ENCODE measurements at regions not wholly inside any gene's neighbourhood (a gene's known extent, or its start where the extent isn't known, plus 50 kb on each side); places are given as distances from the start of the nearest gene placed in this dataset.
"Not testable (repeated sequence)": the region's sequence is repeated elsewhere in the genome, so short reads cannot be mapped to it uniquely, and the experiment has no call there.

- no peak for DNase-seq
These were observed 239.6 kb upstream of the SHH start for GRCh38 chr7:156051884-156052283.

- no peak for DNase-seq
These were observed 238.6 kb upstream of the SHH start for GRCh38 chr7:156050636-156051569.

DNA sequence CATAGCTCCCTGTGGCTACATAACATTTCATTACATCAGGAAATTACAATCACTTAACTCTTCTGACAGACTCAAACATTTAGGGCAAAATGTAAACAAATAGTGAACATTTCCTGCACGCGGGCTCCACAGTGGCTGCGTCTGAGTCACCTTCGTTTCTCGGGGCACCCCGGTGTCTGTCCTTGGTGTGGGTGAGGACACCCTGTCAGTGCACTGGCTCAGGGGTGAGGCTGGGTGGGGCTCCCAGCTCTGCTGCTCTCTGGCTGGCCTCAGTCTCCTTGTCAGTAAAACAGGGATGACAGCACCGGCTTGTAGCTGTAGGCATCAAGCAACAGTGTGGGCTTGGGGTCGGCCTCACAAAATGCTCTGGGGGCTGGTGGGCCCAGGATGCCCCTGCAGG, 237.1 kb upstream of the SHH start:
- no peak for DNase-seq

DNA sequence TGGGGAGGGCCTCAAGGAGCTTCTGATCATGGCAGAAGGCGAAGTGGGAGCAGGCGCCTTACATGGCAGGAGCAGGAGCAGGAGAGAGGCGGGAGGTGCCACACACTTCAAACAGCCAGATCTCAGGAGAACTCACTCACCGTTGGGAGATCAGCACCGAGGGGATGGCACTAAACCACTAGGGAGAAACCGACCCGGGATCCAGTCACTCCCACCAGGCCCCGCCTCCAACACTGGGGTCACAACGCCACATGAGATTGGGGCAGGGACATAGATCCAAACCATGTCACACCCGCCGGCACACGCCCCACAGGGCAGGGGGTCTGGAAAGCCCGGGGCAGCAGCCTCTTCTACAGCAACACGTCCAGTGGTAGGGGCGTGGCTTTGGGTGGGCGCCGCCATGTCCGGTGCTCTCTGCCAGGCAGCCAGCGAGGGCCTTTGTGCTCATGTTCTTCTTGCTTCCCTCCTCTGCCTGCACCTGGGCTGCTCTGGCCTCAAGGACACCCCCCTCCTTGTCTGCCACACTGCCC, 233.8 kb upstream of the SHH start:
- no peak for DNase-seq

- no peak for DNase-seq
These were observed 231.3 kb upstream of the SHH start for GRCh38 chr7:156043416-156044178.

GRCh38 chr7:156041398-156041797, 229.1 kb upstream of the SHH start:
- no peak for DNase-seq

GRCh38 chr7:156039971-156040677, 227.9 kb upstream of the SHH start:
- no peak for DNase-seq

GRCh38 chr7:156039194-156039593, 226.9 kb upstream of the SHH start:
- no peak for DNase-seq

- no peak for DNase-seq
These were observed 226.1 kb upstream of the SHH start for GRCh38 chr7:156038345-156038744.

GRCh38 chr7:156036153-156036552, 223.9 kb upstream of the SHH start:
- no peak for DNase-seq

GRCh38 chr7:156035387-156035786, 223.1 kb upstream of the SHH start:
- DNase-seq = not testable (repeated sequence)

DNA sequence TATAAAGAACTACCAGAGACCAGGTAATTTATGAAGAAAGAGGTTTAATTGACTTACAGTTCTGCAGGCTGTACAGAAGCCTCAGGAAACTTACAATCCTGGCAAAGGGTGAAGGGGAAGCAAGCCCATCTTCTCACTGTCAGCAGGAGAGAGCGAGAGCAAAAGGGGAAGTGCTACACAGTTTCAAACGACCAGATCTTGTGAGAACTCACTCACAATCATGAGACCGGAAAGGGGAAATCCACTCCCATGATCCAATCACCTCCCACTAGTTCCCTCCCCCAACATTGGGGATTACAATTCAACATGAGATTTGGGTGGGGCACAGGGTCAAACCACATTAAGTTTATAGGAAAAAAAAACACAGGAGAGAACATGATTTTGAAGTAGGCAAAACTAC, 222.1 kb upstream of the SHH start:
- peak; percentile 25 for DNase-seq

DNA sequence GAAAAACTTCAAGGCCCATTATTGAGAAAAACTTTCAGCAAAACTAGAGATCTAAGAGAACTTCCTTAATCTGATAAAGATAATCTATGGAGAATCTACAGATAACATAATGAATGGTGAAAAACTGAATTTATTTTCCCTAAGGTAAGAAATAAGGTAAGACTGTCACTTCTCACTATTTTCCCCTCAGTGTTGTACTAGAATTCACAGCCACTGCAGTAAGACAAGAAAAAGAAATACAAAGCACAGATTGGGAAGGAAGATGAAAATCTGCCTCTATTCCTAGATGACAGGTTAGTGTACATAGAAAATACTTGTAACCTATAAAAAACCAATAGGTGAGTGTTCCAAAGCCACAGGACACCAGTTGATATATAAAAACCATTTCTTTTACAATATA, 220.7 kb upstream of the SHH start:
- no peak for DNase-seq

DNA sequence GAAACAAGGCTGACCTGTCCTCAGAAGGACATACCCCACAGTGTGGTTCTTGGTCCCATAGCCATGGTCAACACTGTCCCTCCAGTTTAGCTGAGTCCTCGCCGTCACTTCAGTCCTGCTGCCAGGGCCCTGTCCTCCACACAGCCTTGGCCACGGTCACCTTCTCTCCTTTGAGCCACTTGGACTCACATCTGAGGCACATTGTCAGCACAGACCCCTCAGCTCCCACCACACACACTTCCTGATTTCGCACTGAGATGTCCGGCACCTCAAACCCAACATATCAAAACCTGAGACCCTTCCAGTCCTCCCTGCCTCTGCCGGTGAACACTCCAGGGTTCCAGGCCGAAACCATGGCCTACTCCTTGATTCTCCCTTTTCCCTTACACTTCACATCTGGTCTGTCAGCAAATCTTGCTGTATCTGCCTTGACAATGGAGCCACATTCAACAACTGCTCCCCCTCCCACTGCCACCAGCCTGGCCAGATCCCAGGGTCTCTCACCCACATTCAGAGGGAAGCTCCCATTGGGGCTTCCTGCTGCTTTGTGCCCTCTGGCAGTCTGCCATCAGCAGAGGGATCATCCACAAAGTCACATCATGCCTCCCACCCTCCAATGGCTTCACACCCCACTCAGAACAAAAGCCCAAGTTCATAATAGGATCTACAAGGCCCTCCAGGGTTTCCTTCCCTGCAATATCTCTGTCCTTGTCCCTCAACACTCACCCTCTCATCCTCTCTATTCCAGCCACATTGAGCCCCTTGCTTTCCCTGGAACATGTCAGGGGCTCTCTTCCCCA, 219.6 kb upstream of the SHH start:
- no peak for DNase-seq

GRCh38 chr7:156029460-156030007, 217.3 kb upstream of the SHH start:
- no peak for DNase-seq

- DNase-seq = no peak
These were observed 216.3 kb upstream of the SHH start for GRCh38 chr7:156028521-156028920.

- no peak for DNase-seq
These were observed 215.6 kb upstream of the SHH start for GRCh38 chr7:156027821-156028220.

DNA sequence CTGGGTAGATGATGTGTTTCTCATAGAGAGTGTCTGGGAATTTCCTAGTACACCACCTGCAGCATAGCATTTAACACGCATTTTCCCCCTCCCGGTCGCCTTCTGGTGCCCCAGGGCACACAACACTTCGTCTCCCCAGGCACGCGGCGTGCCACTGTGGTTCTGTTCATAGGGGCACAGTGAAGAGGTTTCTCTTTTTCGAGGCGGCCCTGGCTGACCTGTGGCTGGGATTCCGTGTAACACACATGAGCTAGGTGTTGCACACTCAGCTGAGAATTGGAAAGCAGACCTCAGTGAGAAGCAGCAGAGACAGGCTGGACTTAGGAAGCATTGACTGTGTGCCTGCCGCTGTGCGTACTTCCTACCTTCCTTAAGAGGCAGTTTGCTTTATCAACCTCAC, 214.3 kb upstream of the SHH start:
- DNase-seq = no peak

DNA sequence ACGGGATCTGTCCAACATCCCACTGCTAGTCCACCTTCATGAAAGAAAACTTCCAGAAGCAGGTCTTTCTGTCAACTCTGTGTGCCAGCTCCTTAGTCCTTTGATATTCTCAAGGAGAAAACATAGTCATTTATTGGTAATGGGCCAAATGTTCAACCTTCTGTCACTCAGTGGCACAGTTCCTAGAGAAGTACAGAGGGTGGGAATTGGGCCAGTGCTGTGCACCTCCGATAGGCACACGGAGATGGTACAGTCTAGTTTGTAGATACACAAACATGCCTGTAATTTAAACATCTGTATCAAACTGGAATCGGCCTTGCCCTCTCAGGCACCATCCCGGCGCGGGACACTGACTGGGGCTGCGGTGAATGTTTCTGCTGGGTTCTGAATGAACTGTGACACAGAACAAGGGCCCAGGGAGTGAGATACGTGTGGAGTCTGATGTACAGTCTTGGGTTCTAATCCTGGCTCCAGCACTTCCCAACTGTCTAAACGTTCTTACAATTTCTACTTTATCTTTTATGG, 213.9 kb upstream of the SHH start:
- DNase-seq = no peak

DNA sequence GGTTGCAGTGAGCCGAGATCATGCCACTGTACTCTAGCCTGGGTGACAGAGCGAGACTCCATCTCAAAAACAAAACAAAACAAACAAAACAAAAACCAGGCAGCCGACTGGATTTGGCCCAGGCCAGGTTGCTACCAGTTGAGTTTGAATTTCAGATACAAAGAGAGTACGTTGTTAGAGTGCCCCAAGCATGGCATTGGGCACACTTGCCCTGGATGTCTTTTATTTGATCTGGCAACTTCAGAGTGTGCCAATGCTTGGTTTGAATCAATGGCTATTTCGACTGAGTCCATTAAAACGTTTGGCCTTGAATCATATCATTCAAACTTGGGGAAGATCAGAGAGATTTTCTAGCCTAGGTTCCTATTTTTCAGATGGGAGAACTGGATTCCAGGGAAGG, 213.4 kb upstream of the SHH start:
- no peak for DNase-seq

GRCh38 chr7:156024201-156024600, 211.9 kb upstream of the SHH start:
- DNase-seq = no peak

Measured in hematopoietic multipotent progenitor cell treated with erythropoietin and hydrocortisone succinate and interleukin-3 and kit ligand, for 8 days (in vitro differentiated cells).